HEK293 (cell line): ENCODE measurements at regions not wholly inside any gene's neighbourhood (a gene's known extent, or its start where the extent isn't known, plus 50 kb on each side); places are given as distances from the start of the nearest gene placed in this dataset.

Source experiments
- CTCF ChIA-PET: fragments of 350-600 bp; formaldehyde crosslinking; extraction: SDS; loops from one replicate; lab custom pipeline; 2021; ENCODE audit warnings: antibody characterized with exemption; lab: Yijun Ruan, JAX
- POLR2A ChIA-PET: fragments of 300-600 bp; formaldehyde crosslinking; extraction: SDS; loops from one replicate; lab custom pipeline; 2020; ENCODE audit warnings: antibody characterized with exemption, inconsistent platforms; lab: Yijun Ruan, JAX
- H3K27ac ChIP-seq: fragments of 200-500 bp; sonication (Bioruptor generic); 2 replicates; pipeline ENCODE4 v1.5.1; 2014; ENCODE audit warnings: low read depth, low read length, control low read depth, inconsistent platforms; ENCODE audit errors: extremely low read depth
- H3K36me3 ChIP-seq, 2 experiments: fragments of 200-500 bp in 1 of 2; sonication (Bioruptor generic) in 1 of 2; 1 replicate in 1 of 2; 2 replicates in 1 of 2; pipeline ENCODE4 v1.5.1; 2014 to 2017; ENCODE audit warnings: inconsistent platforms in 2 of 2, low read length in 2 of 2; ENCODE audit not compliant: control insufficient read depth in 2 of 2, insufficient read depth in 1 of 2
- H3K4me1 ChIP-seq: fragments of 200-500 bp; sonication (Bioruptor generic); 2 replicates; pipeline ENCODE4 v1.5.1; 2014; ENCODE audit warnings: mild to moderate bottlenecking, low read length, inconsistent platforms; ENCODE audit not compliant: control insufficient read depth, insufficient read depth
- H3K4me3 ChIP-seq: 2 replicates; pipeline ENCODE4 v1.5.1; 2011; ENCODE audit warnings: low read depth, mild to moderate bottlenecking, control low read depth, low read length, moderate library complexity
- H3K9me3 ChIP-seq: fragments of 200-500 bp; sonication (Bioruptor generic); 2 replicates; pipeline ENCODE4 v1.5.1; 2014; ENCODE audit warnings: low read depth, low read length, inconsistent platforms; ENCODE audit not compliant: control insufficient read depth, insufficient read depth
- EGR2 ChIP-seq: fragments of 450-650 bp; formaldehyde crosslinking; IDR thresholded peaks from 2 replicates; pipeline ENCODE4 v1.5.1; 2016; ENCODE audit warnings: low read depth, missing biosample characterization, missing genetic modification characterization
- FEZF1 ChIP-seq: fragments of 450-650 bp; formaldehyde crosslinking; IDR thresholded peaks from 2 replicates; pipeline ENCODE4 v1.5.1; 2016; ENCODE audit warnings: missing biosample characterization, missing genetic modification characterization
- GLI4 ChIP-seq: fragments of 450-650 bp; formaldehyde crosslinking; IDR thresholded peaks from 2 replicates; pipeline ENCODE4 v1.5.1; 2016; ENCODE audit warnings: missing biosample characterization, missing genetic modification characterization
- MEIS1 ChIP-seq: sonication (generic); formaldehyde crosslinking; IDR thresholded peaks from 2 replicates; pipeline ENCODE4 v1.8.1; 2022; ENCODE audit warnings: missing genetic modification reagents, mild to moderate bottlenecking, borderline replicate concordance
- PRDM1 ChIP-seq: fragments of 450-650 bp; formaldehyde crosslinking; IDR thresholded peaks from 2 replicates; pipeline ENCODE4; 2016; ENCODE audit warnings: missing biosample characterization, missing genetic modification characterization
- PRDM2 ChIP-seq: fragments of 450-650 bp; formaldehyde crosslinking; IDR thresholded peaks from 2 replicates; pipeline ENCODE4 v1.5.1; 2016; ENCODE audit warnings: missing biosample characterization, missing genetic modification characterization, borderline replicate concordance
- SETDB1 ChIP-seq: IDR thresholded peaks from one replicate; pipeline ENCODE4 v1.6.1; 2017; ENCODE audit warnings: mild to moderate bottlenecking, low read length, moderate library complexity, mixed read lengths; ENCODE audit not compliant: insufficient read length
- SP2 ChIP-seq: fragments of 450-650 bp; formaldehyde crosslinking; IDR thresholded peaks from 2 replicates; pipeline ENCODE4 v1.5.1; 2016; ENCODE audit warnings: missing biosample characterization, missing genetic modification characterization
- YY2 ChIP-seq: fragments of 450-650 bp; formaldehyde crosslinking; IDR thresholded peaks from 2 replicates; pipeline ENCODE4 v1.5.1; 2016; ENCODE audit warnings: missing biosample characterization, missing genetic modification characterization
- ZBTB17 ChIP-seq: fragments of 450-650 bp; formaldehyde crosslinking; IDR thresholded peaks from 2 replicates; pipeline ENCODE4 v1.5.1; 2016; ENCODE audit warnings: missing biosample characterization, missing genetic modification characterization
- ZIC2 ChIP-seq: fragments of 450-650 bp; formaldehyde crosslinking; IDR thresholded peaks from 2 replicates; pipeline ENCODE4 v1.5.1; 2016; ENCODE audit warnings: missing biosample characterization, missing genetic modification characterization
- ZNF132 ChIP-seq: fragments of 450-650 bp; formaldehyde crosslinking; IDR thresholded peaks from 2 replicates; pipeline ENCODE4 v1.5.1; 2017; ENCODE audit warnings: missing biosample characterization, missing genetic modification characterization, borderline replicate concordance
- ZNF155 ChIP-seq: fragments of 450-650 bp; formaldehyde crosslinking; IDR thresholded peaks from 2 replicates; pipeline ENCODE4 v1.5.1; 2016; ENCODE audit warnings: missing biosample characterization, missing genetic modification characterization
- ZNF174 ChIP-seq: fragments of 450-650 bp; formaldehyde crosslinking; IDR thresholded peaks from 2 replicates; pipeline ENCODE4 v1.5.0; 2017; ENCODE audit warnings: missing biosample characterization, mild to moderate bottlenecking, missing genetic modification characterization
- ZNF175 ChIP-seq: fragments of 450-650 bp; formaldehyde crosslinking; IDR thresholded peaks from 2 replicates; pipeline ENCODE4 v1.5.1; 2016; ENCODE audit warnings: missing biosample characterization, missing genetic modification characterization
- ZNF311 ChIP-seq: fragments of 450-650 bp; formaldehyde crosslinking; IDR thresholded peaks from 2 replicates; pipeline ENCODE4 v1.5.1; 2017; ENCODE audit warnings: missing biosample characterization, missing genetic modification characterization, borderline replicate concordance
- ZNF391 ChIP-seq: fragments of 450-650 bp; formaldehyde crosslinking; IDR thresholded peaks from 2 replicates; pipeline ENCODE4 v1.5.1; 2016; ENCODE audit warnings: low read depth, missing biosample characterization, missing genetic modification characterization, borderline replicate concordance
- ZNF398 ChIP-seq: fragments of 450-650 bp; formaldehyde crosslinking; IDR thresholded peaks from 2 replicates; pipeline ENCODE4 v1.5.1; 2017; ENCODE audit warnings: missing biosample characterization, missing genetic modification characterization
- ZNF48 ChIP-seq: fragments of 450-650 bp; formaldehyde crosslinking; IDR thresholded peaks from 2 replicates; pipeline ENCODE4 v1.5.1; 2016; ENCODE audit warnings: missing biosample characterization, missing genetic modification characterization
- ZNF514 ChIP-seq: fragments of 450-650 bp; formaldehyde crosslinking; IDR thresholded peaks from 2 replicates; pipeline ENCODE4 v1.5.1; 2016; ENCODE audit warnings: missing biosample characterization, missing genetic modification characterization
- ZNF558 ChIP-seq: fragments of 450-650 bp; formaldehyde crosslinking; IDR thresholded peaks from 2 replicates; pipeline ENCODE4 v1.5.1; 2016; ENCODE audit warnings: missing biosample characterization, missing genetic modification characterization
- ZNF654 ChIP-seq: fragments of 450-650 bp; formaldehyde crosslinking; IDR thresholded peaks from 2 replicates; pipeline ENCODE4 v1.5.1; 2016; ENCODE audit warnings: low read depth, missing biosample characterization, missing genetic modification characterization
- ZNF792 ChIP-seq: fragments of 450-650 bp; formaldehyde crosslinking; IDR thresholded peaks from 2 replicates; pipeline ENCODE4 v1.5.1; 2016; ENCODE audit warnings: missing biosample characterization, missing genetic modification characterization
- TF ChIP-seq, protein P1 (sequence below): fragments of 450-650 bp; formaldehyde crosslinking; IDR thresholded peaks from 2 replicates; pipeline ENCODE4 v1.5.1; 2017; ENCODE audit warnings: missing biosample characterization, missing genetic modification characterization

DNA sequence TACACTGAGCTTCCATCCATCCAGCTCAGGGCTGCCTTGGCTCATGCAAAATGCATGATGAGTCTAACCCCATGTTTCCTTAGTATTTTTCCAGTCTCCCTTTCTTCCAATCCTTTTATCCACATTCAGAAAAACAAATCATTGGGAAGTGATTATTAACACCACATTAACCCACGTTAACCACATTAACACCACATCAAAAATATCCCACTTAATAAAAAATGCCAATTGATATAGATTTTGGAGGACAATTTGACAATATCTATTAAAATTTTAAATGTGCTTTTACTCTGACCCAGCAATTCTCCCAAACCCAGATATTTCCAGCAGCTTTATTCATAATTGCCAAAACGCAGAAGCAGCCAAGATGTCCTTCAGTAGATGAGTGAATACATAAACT is 75.6 kb upstream of the SRD5A3 start (continued):
- no peak for TF ChIP-seq GLI4
- no peak for TF ChIP-seq ZNF398
- no peak for TF ChIP-seq ZNF391 (tag by site-specific recombination)
- no peak for TF ChIP-seq ZNF175 (tag by site-specific recombination)

- Histone ChIP-seq H3K4me3 (no peak overlapping the region), H3K9me3 (no peaks in the 10 kb centered on the region), H3K36me3 (no peaks in the 10 kb centered on the region), H3K27ac (no peak overlapping the region), H3K4me1 (no peaks in the 10 kb centered on the region)
- ChIA-PET CTCF (no interaction called here), POLR2A (no interaction called here)
- TF ChIP-seq ZNF174, result no peak
- no peak for TF ChIP-seq EGR2
- no peak for TF ChIP-seq MEIS1 (CRISPR knock-in tag)
- no peak for TF ChIP-seq FEZF1 (tag by site-specific recombination)
- TF ChIP-seq SP2 (tag by site-specific recombination), result no peak
- no peak for TF ChIP-seq ZBTB17 (tag by site-specific recombination)
- TF ChIP-seq ZNF48 (tag by site-specific recombination), result no peak
- TF ChIP-seq ZNF132 (tag by site-specific recombination), result no peak
- no peak for TF ChIP-seq YY2 (tag by site-specific recombination)
- TF ChIP-seq ZNF792, result no peak
- TF ChIP-seq, protein P1, sequence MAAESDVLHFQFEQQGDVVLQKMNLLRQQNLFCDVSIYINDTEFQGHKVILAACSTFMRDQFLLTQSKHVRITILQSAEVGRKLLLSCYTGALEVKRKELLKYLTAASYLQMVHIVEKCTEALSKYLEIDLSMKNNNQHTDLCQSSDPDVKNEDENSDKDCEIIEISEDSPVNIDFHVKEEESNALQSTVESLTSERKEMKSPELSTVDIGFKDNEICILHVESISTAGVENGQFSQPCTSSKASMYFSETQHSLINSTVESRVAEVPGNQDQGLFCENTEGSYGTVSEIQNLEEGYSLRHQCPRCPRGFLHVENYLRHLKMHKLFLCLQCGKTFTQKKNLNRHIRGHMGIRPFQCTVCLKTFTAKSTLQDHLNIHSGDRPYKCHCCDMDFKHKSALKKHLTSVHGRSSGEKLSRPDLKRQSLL (tag by site-specific recombination), result no peak
- TF ChIP-seq ZNF311 (tag by site-specific recombination), result no peak
- TF ChIP-seq ZNF398, result no peak
These were observed 73.9 kb upstream of the SRD5A3 start for GRCh38 chr4:55272102-55272501.

DNA sequence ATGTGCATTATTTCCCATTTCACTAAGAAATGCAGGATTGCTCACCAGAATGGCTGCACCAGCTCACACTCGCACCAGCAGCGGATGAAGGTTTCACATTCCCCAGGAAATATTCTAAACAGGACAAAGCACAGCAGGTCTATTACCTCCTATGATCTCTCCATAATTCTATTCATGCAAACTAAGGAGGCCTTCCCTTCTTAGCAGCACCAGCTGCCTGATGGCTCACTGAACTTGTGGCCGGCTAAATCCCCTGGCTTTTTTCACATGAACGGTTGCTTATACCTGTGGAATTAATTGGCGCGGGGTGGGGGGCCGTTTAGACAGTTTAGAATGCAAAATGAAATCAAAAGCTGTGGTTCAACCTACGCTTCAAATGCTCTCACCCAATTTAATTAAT is 73.5 kb upstream of the SRD5A3 start:
- Histone ChIP-seq H3K36me3 (no peaks in the 10 kb centered on the region), H3K4me3 (no peak overlapping the region), H3K4me1 (no peaks in the 10 kb centered on the region), H3K9me3 (no peaks in the 10 kb centered on the region), H3K27ac (no peak overlapping the region)
- CTCF ChIA-PET, result no interaction called here
- POLR2A ChIA-PET, result no interaction called here
- TF ChIP-seq ZNF155 (tag by site-specific recombination) (no peak), ZNF48 (tag by site-specific recombination) (no peak), ZNF654 (tag by site-specific recombination) (no peak), ZNF558 (tag by site-specific recombination) (no peak), PRDM2 (tag by site-specific recombination) (no peak), ZIC2 (tag by site-specific recombination) (no peak), PRDM1 (tag by site-specific recombination) (no peak), ZNF514 (no peak), ZNF391 (tag by site-specific recombination) (no peak), SETDB1 (no peak), FEZF1 (tag by site-specific recombination) (no peak)
